Activated CD4-positive, alpha-beta T cell treated with anti-CD3 and anti-CD28 coated beads, Interleukin-2, amount 10 ng/mL, durations not matched to agents 24 days and 14 days (primary cell): ENCODE measurements at regions not wholly inside any gene's neighbourhood (a gene's known extent, or its start where the extent isn't known, plus 50 kb on each side); places are given as distances from the start of the nearest gene placed in this dataset.

Experiments used
- DNase-seq: peaks from one replicate; pipeline ENCODE4 v3.0.0; 2022
- H3K27ac Mint-ChIP-seq: one replicate; pipeline ENCODE4 v1.8.0; 2022; ENCODE audit warnings: mild to moderate bottlenecking, mixed read lengths
- H3K27me3 Mint-ChIP-seq: one replicate; pipeline ENCODE4 v1.8.0; 2022; ENCODE audit warnings: mixed read lengths
- H3K36me3 Mint-ChIP-seq: one replicate; pipeline ENCODE4 v1.8.0; 2022; ENCODE audit warnings: low read depth, mild to moderate bottlenecking, mixed read lengths
- H3K4me1 Mint-ChIP-seq: one replicate; pipeline ENCODE4 v1.8.0; 2021; ENCODE audit warnings: mixed read lengths
- H3K4me3 Mint-ChIP-seq: one replicate; pipeline ENCODE4 v1.8.0; 2022; ENCODE audit warnings: mild to moderate bottlenecking, moderate library complexity, mixed read lengths
- H3K9me3 Mint-ChIP-seq: one replicate; pipeline ENCODE4 v1.8.0; 2021; ENCODE audit warnings: mixed read lengths
- intact Hi-C: fragments of 100-400 bp; cut with micrococcal nuclease; formaldehyde crosslinking; loops from one replicate; pipeline ENCODE4 v1.15.1; 2023

- H3K27me3 Mint-ChIP-seq: peaks cover 5% of the 10 kb centered on the region
- intact Hi-C loops: no loop called here
- H3K9me3 Mint-ChIP-seq: no peaks in the 10 kb centered on the region
- no peaks in the 10 kb centered on the region for H3K4me1 Mint-ChIP-seq
- no peak overlapping the region for H3K27ac Mint-ChIP-seq
- H3K36me3 Mint-ChIP-seq: no peaks in the 10 kb centered on the region
- no peak for DNase-seq
- H3K4me3 Mint-ChIP-seq: no peak overlapping the region
Measured at GRCh38 chr13:106375085-106375484, 160.4 kb downstream of the EFNB2 start.

DNA sequence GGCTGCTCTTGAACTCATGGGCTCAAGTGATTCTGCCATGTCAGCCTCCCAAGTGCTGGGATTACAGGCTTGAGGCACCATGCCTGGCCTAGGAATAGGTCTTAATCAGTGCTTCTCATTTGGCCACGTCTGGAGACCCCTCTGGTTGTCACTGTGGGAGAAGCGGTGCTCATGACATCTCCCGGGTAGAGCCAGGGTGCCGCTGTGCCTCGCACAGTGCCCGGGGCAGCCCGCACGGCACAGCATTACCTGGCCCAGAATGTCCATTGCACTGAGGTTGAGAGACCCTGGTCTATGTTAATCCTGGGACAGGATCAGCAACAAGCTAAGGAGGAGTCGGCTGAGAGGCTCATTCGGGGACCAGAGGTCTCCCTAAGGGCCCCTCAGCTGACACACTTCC lies 160.8 kb downstream of the EFNB2 start:
- H3K4me3 Mint-ChIP-seq: no peak overlapping the region
- no peaks in the 10 kb centered on the region for H3K9me3 Mint-ChIP-seq
- intact Hi-C loops: no loop called here
- no peaks in the 10 kb centered on the region for H3K4me1 Mint-ChIP-seq
- H3K27ac Mint-ChIP-seq: no peak overlapping the region
- DNase-seq: no peak
- H3K27me3 Mint-ChIP-seq: peaks cover 5% of the 10 kb centered on the region
- H3K36me3 Mint-ChIP-seq: no peaks in the 10 kb centered on the region

DNA sequence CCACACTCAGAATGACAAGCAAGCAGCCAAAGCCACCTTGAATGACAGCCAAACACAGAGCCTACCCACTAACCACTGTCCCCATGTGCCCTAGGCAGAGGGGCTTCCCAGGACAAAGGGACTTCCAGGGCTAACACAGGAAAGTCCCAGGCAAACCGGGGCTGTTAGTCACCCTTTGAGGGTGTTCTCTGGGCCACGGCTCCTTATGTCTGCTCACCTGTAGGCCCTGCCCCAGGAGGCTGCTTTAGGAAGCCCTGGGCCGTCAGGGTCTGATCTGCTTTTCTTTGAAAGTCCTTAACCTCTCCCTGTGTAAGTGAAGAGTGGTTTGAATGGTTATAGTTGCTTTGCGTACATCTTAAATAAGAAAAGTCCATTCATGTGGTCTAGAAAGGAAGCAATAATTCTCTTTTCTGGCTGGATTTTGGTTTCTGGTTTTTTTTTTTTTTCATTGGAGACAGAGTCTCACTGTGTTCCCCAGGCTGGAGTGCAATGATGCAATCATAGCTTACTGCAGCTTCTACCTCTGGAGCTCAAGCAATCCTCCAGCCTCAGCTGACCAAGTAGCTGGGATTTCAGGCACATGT lies 161.4 kb downstream of the EFNB2 start:
- Mint-ChIP-seq H3K27me3 (peaks cover 5% of the 10 kb centered on the region), H3K9me3 (no peaks in the 10 kb centered on the region), H3K36me3 (no peaks in the 10 kb centered on the region), H3K27ac (no peak overlapping the region), H3K4me3 (no peak overlapping the region), H3K4me1 (no peaks in the 10 kb centered on the region)
- intact Hi-C loops: no loop called here
- no peak for DNase-seq

- H3K9me3 Mint-ChIP-seq: no peaks in the 10 kb centered on the region
- H3K27me3 Mint-ChIP-seq: peaks cover 5% of the 10 kb centered on the region
- no peaks in the 10 kb centered on the region for H3K4me1 Mint-ChIP-seq
- no peaks in the 10 kb centered on the region for H3K36me3 Mint-ChIP-seq
- no peak overlapping the region for H3K4me3 Mint-ChIP-seq
- intact Hi-C loops: no loop called here
- H3K27ac Mint-ChIP-seq: no peak overlapping the region
- DNase-seq: no peak
Measured at GRCh38 chr13:106373304-106373988, 162.0 kb downstream of the EFNB2 start.

DNA sequence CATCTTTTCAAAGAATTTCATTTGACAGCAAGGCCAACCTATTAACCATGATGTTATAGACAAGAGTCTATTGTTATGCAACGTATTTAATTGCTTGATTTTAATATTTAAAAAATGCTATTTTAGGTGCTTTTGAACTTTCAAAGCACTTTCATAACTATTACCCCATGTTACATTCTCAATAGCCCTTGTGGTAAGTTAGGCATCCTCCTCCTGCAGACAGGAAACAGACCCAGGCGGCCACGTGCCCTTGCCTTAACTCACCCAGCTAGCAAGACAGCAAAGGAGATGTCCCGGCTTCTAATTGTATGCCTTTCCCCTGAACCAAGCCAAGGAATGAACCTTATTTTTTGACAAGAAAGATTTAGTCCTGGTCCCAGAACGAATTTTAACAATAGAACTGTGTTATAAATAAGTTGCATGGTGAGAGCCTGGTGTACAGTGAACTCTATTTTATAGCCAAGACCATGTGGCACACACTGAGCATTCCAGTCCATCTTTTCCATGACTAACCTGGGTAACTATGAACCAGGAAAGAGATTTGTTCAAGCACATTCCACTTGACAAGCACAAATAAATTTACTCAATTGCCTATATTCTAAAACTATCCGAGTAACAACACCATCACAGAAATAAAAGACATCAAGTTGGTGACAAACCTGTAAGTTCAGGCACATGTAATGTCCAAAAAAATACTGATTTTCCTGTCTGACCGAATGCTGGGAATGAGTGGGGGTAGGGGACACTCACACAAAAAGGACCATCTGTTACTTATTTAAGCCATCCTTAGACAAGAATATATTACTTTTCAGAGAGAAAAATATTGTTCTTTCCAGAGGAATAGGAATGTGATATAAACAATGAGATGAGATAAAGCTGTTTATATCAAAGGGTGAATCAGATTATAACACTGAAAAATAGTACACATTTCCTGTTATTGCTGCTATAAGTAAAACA lies 163.0 kb downstream of the EFNB2 start:
- H3K4me1 Mint-ChIP-seq: no peaks in the 10 kb centered on the region
- no peaks in the 10 kb centered on the region for H3K36me3 Mint-ChIP-seq
- H3K4me3 Mint-ChIP-seq: no peak overlapping the region
- H3K27ac Mint-ChIP-seq: no peak overlapping the region
- intact Hi-C loops: no loop called here
- peaks cover 5% of the 10 kb centered on the region for H3K27me3 Mint-ChIP-seq
- no peaks in the 10 kb centered on the region for H3K9me3 Mint-ChIP-seq
- no peak for DNase-seq

- no peaks in the 10 kb centered on the region for H3K4me1 Mint-ChIP-seq
- no peak overlapping the region for H3K27ac Mint-ChIP-seq
- H3K9me3 Mint-ChIP-seq: no peaks in the 10 kb centered on the region
- intact Hi-C loops: no loop called here
- no peak for DNase-seq
- H3K27me3 Mint-ChIP-seq: peaks cover 6% of the 10 kb centered on the region
- H3K36me3 Mint-ChIP-seq: no peaks in the 10 kb centered on the region
- H3K4me3 Mint-ChIP-seq: no peak overlapping the region
Measured at GRCh38 chr13:106371024-106371423, 164.4 kb downstream of the EFNB2 start.

GRCh38 chr13:106369858-106370257 lies 165.6 kb downstream of the EFNB2 start:
- Mint-ChIP-seq H3K4me3 (no peak overlapping the region), H3K4me1 (no peaks in the 10 kb centered on the region), H3K36me3 (no peaks in the 10 kb centered on the region), H3K9me3 (no peaks in the 10 kb centered on the region), H3K27ac (no peak overlapping the region), H3K27me3 (peaks cover 6% of the 10 kb centered on the region)
- intact Hi-C loops: no loop called here
- no peak for DNase-seq

DNA sequence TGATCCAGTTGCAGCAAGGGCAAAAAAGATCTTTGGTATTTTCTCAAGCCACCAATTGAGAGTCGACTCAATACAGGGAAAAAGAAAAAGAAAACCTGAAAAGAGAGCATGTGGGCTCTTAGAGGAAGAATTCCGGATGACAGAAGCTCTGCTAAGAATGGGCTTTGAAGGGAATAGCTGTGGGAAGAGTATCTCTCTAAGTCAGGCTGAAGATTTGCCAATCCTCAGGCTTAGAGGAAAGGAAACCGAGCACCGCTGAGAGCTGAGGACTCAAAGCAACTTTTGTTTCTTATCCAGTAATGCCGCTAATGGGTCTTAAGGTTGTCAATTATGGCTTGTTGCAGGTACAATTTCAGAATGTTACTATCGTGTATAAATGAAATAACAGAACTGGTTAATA lies 166.4 kb downstream of the EFNB2 start:
- H3K4me3 Mint-ChIP-seq: no peak overlapping the region
- intact Hi-C loops: no loop called here
- H3K4me1 Mint-ChIP-seq: no peaks in the 10 kb centered on the region
- H3K9me3 Mint-ChIP-seq: no peaks in the 10 kb centered on the region
- H3K36me3 Mint-ChIP-seq: no peaks in the 10 kb centered on the region
- no peak overlapping the region for H3K27ac Mint-ChIP-seq
- no peak for DNase-seq
- peaks cover 6% of the 10 kb centered on the region for H3K27me3 Mint-ChIP-seq

DNA sequence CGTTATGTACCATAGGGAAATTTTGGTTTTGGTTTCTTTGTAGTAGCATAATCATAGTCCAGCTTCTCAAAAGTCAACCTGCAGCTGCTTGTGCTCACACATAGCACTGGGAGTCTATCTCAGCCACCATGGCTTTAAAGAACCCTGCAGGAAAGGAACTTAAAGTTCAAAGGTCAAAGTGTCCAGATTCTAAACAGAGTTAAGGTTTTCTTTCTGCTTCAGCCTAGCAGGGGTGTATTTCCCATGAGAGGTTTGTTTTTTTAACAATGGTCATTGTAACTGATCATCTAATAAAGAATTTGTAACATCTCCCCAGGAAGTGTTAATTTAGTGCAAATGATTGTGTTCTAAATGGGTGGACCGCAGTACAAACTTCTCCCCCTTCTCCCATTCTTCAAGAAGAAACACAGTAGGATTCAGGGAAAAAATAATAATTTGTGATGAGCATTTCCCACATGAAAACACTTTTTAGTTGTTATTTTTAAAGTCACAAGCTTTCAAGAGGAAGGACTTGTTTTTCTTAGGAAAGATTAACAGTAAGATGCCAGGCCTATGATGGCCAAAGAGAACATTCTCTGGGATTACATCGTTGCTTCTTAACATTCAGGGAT lies 168.0 kb downstream of the EFNB2 start:
- DNase-seq: no peak
- intact Hi-C loops: no loop called here
- no peaks in the 10 kb centered on the region for H3K36me3 Mint-ChIP-seq
- no peaks in the 10 kb centered on the region for H3K4me1 Mint-ChIP-seq
- no peak overlapping the region for H3K27ac Mint-ChIP-seq
- peaks cover 2% of the 10 kb centered on the region for H3K27me3 Mint-ChIP-seq
- no peaks in the 10 kb centered on the region for H3K9me3 Mint-ChIP-seq
- H3K4me3 Mint-ChIP-seq: no peak overlapping the region

DNA sequence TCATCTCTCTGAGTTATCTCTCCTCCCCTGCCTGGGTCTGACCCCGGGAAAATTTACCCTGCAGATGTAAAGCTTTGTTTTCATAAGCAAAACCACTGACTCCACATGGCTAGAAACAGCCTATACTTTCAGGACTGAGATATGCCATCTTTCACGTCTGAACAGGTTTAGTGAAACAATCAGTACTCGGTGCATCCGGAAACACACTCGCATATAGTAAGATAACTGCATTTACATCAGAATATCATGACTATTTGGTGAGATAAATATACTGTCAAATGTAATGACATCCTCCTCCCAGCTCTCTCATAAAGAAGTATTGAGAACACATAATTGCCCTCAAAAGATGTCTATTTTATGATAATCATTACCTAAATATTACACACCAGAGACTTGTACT lies 172.8 kb downstream of the EFNB2 start:
- H3K4me3 Mint-ChIP-seq: no peak overlapping the region
- intact Hi-C loops: no loop called here
- no peak for DNase-seq
- no peaks in the 10 kb centered on the region for H3K4me1 Mint-ChIP-seq
- H3K27ac Mint-ChIP-seq: no peak overlapping the region
- H3K27me3 Mint-ChIP-seq: peaks cover 2% of the 10 kb centered on the region
- no peaks in the 10 kb centered on the region for H3K36me3 Mint-ChIP-seq
- no peaks in the 10 kb centered on the region for H3K9me3 Mint-ChIP-seq

DNA sequence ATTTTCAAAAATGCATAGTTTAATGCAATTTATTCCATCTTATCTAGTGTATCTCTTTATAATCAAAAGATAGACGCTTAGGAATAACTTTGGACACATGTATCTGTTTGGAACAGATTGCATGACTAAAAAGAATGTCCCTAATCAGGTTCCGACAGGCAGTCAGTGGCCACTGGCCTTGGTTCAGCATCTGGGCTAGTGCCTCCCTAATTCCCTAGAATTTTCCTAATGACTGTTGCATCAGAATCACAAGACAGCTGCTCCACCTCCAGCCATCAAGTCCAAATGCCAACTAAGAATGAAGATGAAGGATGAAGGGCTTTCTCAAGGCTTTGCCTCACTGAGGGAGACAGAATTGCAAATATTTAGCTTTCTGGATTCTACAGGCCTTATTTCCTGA lies 173.8 kb downstream of the EFNB2 start:
- Mint-ChIP-seq H3K27me3 (peaks cover 2% of the 10 kb centered on the region), H3K27ac (no peak overlapping the region), H3K4me3 (no peak overlapping the region), H3K4me1 (no peaks in the 10 kb centered on the region), H3K9me3 (no peaks in the 10 kb centered on the region), H3K36me3 (no peaks in the 10 kb centered on the region)
- intact Hi-C loops: no loop called here
- no peak for DNase-seq

DNA sequence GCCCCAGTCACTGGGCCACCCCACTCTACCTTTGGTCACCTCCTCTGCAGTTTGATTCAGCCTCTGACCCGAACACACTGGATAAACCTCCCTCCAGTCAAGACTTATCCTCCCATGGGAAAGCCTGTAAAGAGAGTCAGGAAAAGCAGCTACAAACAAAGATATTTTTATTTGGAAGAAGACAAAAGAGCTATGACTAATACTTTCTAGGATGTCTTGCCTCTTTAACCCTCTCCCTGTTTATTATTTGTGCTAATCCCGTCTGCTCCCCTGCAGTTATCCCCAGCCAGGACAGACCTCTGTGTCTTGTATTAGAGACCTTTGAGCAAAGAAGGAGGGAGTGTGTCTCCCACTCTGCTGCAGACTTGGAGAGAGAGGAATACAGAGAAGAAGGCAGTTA lies 178.3 kb downstream of the EFNB2 start:
- Mint-ChIP-seq H3K36me3 (no peaks in the 10 kb centered on the region), H3K27ac (no peak overlapping the region), H3K4me3 (no peak overlapping the region), H3K4me1 (no peaks in the 10 kb centered on the region), H3K27me3 (no peaks in the 10 kb centered on the region), H3K9me3 (no peaks in the 10 kb centered on the region)
- DNase-seq: no peak
- intact Hi-C loops: no loop called here

DNA sequence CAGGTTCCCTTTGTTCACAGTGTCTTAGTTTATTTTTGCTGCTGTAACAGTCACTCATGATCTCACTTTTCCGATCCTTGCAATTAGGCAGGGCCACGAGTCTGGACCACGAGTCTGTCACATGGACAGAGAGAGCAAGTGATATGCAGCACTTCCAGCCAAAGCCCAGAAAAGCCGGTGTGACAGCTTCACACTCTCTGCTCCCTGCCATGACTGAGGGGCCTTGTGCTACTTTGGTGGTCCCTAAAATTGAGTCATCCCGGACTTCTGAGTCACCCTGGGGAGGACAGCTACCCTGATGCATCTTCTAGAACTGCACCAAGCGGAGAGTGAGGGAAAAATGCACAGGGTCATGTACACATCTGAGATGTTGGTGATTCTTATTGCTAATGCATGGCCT lies 179.6 kb downstream of the EFNB2 start:
- intact Hi-C loops: no loop called here
- Mint-ChIP-seq H3K36me3 (no peaks in the 10 kb centered on the region), H3K9me3 (no peaks in the 10 kb centered on the region), H3K4me3 (no peak overlapping the region), H3K27me3 (peaks cover 4% of the 10 kb centered on the region), H3K27ac (no peak overlapping the region), H3K4me1 (no peaks in the 10 kb centered on the region)
- DNase-seq: no peak

GRCh38 chr13:106354961-106355360 lies 180.5 kb downstream of the EFNB2 start:
- Mint-ChIP-seq H3K9me3 (no peaks in the 10 kb centered on the region), H3K36me3 (no peaks in the 10 kb centered on the region), H3K27me3 (peaks cover 9% of the 10 kb centered on the region), H3K4me3 (no peak overlapping the region), H3K4me1 (no peaks in the 10 kb centered on the region), H3K27ac (no peak overlapping the region)
- DNase-seq: no peak
- intact Hi-C loops: no loop called here
